ENCODE measurements at regions not wholly inside any gene's neighbourhood (a gene's known extent, or its start where the extent isn't known, plus 50 kb on each side); places are given as distances from the start of the nearest gene placed in this dataset.

- no peak for TF ChIP-seq POLR2A (IDR thresholded peaks at IDR 0.05; ENCODE audit: low read length)
- TF ChIP-seq GATA1 (IDR thresholded peaks at IDR 0.05; ENCODE audit: low read depth, low read length), result no peak
These were observed 66.6 kb upstream of the GDNF start for GRCh38 chr5:37906416-37906815.

Data from erythroblast (primary cell).